Mesenchymal stem cell (in vitro differentiated cells and primary cell): ENCODE measurements at regions not wholly inside any gene's neighbourhood (a gene's known extent, or its start where the extent isn't known, plus 50 kb on each side); places are given as distances from the start of the nearest gene placed in this dataset.

ENCODE experiments used
- DNase-seq: peaks from one replicate; pipeline ENCODE4 v3.0.0-alpha.2; 2013
- H2AFZ ChIP-seq: one replicate; pipeline ENCODE4 v1.6.1; 2013; ENCODE audit warnings: low read depth, mild to moderate bottlenecking, control low read depth, inconsistent platforms, low read length, moderate library complexity
- H2AK5ac ChIP-seq: 2 replicates; pipeline ENCODE4 v1.6.1; 2013; ENCODE audit warnings: low read length, moderate library complexity, mild to moderate bottlenecking, inconsistent platforms; ENCODE audit not compliant: severe bottlenecking
- H2BK120ac ChIP-seq: one replicate; pipeline ENCODE4 v1.6.1; 2013; ENCODE audit warnings: low read depth, mild to moderate bottlenecking, inconsistent platforms, low read length, moderate library complexity
- H2BK12ac ChIP-seq, 2 experiments: one replicate each; pipeline ENCODE4 v1.6.1; 2013; ENCODE audit warnings: inconsistent platforms in 2 of 2, low read length in 2 of 2, mild to moderate bottlenecking in 2 of 2, moderate library complexity in 2 of 2, control low read depth in 1 of 2
- H2BK15ac ChIP-seq: one replicate; pipeline ENCODE4 v1.6.1; 2013; ENCODE audit warnings: mild to moderate bottlenecking, low read depth, inconsistent platforms; ENCODE audit not compliant: poor library complexity, severe bottlenecking
- H2BK5ac ChIP-seq: 2 replicates; pipeline ENCODE4 v1.6.1; 2013; ENCODE audit warnings: low read depth, mild to moderate bottlenecking, low read length, control low read depth, inconsistent platforms; ENCODE audit not compliant: poor library complexity, severe bottlenecking
- H3K14ac ChIP-seq, 2 experiments: one replicate each; pipeline ENCODE4 v1.6.1; 2013; ENCODE audit warnings: inconsistent platforms in 2 of 2, low read length in 2 of 2, control low read depth in 1 of 2, mild to moderate bottlenecking in 1 of 2, moderate library complexity in 1 of 2
- H3K18ac ChIP-seq, 2 experiments: one replicate each; pipeline ENCODE4 v1.6.1; 2013; ENCODE audit warnings: inconsistent platforms in 2 of 2, low read length in 2 of 2, control low read depth in 1 of 2, low read depth in 1 of 2, mild to moderate bottlenecking in 1 of 2
- H3K23ac ChIP-seq, 2 experiments: one replicate each; pipeline ENCODE4 v1.6.1; 2013; ENCODE audit warnings: inconsistent platforms in 2 of 2, low read length in 2 of 2, mild to moderate bottlenecking in 2 of 2, moderate library complexity in 2 of 2, control low read depth in 1 of 2
- H3K27ac ChIP-seq: 2 replicates; pipeline ENCODE4 v1.5.1; 2013; ENCODE audit warnings: mild to moderate bottlenecking, moderate library complexity, low read length, control low read depth, inconsistent platforms; ENCODE audit not compliant: poor library complexity, severe bottlenecking
- H3K27me3 ChIP-seq, 2 experiments: 2 replicates each; pipeline versions ENCODE4 v1.6.1 to v1.7.0; 2013; ENCODE audit warnings: low read length in 2 of 2, mild to moderate bottlenecking in 2 of 2, moderate library complexity in 2 of 2, control low read depth in 1 of 2, inconsistent platforms in 1 of 2; ENCODE audit not compliant: control insufficient read depth in 1 of 2, insufficient read depth in 1 of 2
- H3K36me3 ChIP-seq, 2 experiments: 2 replicates each; pipeline versions ENCODE4 v1.6.1 to v1.7.0; 2013; ENCODE audit warnings: low read length in 2 of 2, control low read depth in 1 of 2, inconsistent platforms in 1 of 2, low read depth in 1 of 2, mild to moderate bottlenecking in 1 of 2; ENCODE audit not compliant: insufficient read depth in 2 of 2, control insufficient read depth in 1 of 2
- H3K4ac ChIP-seq, 2 experiments: one replicate each; pipeline ENCODE4 v1.6.1; 2013; ENCODE audit warnings: inconsistent platforms in 2 of 2, low read length in 2 of 2, mild to moderate bottlenecking in 2 of 2, moderate library complexity in 2 of 2, control low read depth in 1 of 2, low read depth in 1 of 2
- H3K4me1 ChIP-seq: 2 replicates; pipeline ENCODE4 v1.6.1; 2013; ENCODE audit warnings: low read depth, low read length, control low read depth; ENCODE audit not compliant: control insufficient read depth, insufficient read depth
- H3K4me2 ChIP-seq: 2 replicates; pipeline ENCODE4 v1.6.1; 2013; ENCODE audit warnings: low read length, mild to moderate bottlenecking, inconsistent platforms; ENCODE audit not compliant: poor library complexity, severe bottlenecking
- H3K4me3 ChIP-seq, 2 experiments: 2 replicates each; pipeline versions ENCODE4 v1.5.1 to v1.7.0; 2013; ENCODE audit warnings: low read length in 2 of 2, mild to moderate bottlenecking in 2 of 2, control low read depth in 1 of 2, low read depth in 1 of 2; ENCODE audit not compliant: insufficient read depth in 1 of 2
- H3K79me1 ChIP-seq: replicated peaks from 2 replicates; pipeline ENCODE4 v1.6.1; 2013; ENCODE audit warnings: mild to moderate bottlenecking, control low read depth, low read length, inconsistent platforms; ENCODE audit not compliant: poor library complexity, severe bottlenecking
- H3K9ac ChIP-seq: 2 replicates; pipeline ENCODE4 v1.7.0; 2013; ENCODE audit warnings: mild to moderate bottlenecking, low read length, moderate library complexity
- H3K9me3 ChIP-seq: 2 replicates; pipeline ENCODE4 v1.7.0; 2013; ENCODE audit warnings: mild to moderate bottlenecking, low read length; ENCODE audit not compliant: control insufficient read depth
- H4K8ac ChIP-seq: one replicate; pipeline ENCODE4 v1.6.1; 2013; ENCODE audit warnings: inconsistent platforms, mild to moderate bottlenecking, low read length, moderate library complexity
- H4K91ac ChIP-seq: one replicate; pipeline ENCODE4 v1.6.1; 2013; ENCODE audit warnings: mild to moderate bottlenecking, low read length, inconsistent platforms
- WGBS: methylation state at CpG from one replicate; pipeline ENCODE4 v1.1.7; 2013; ENCODE audit warnings: mixed read lengths; 5-methylcytosine and 5-hydroxymethylcytosine counted together

DNA sequence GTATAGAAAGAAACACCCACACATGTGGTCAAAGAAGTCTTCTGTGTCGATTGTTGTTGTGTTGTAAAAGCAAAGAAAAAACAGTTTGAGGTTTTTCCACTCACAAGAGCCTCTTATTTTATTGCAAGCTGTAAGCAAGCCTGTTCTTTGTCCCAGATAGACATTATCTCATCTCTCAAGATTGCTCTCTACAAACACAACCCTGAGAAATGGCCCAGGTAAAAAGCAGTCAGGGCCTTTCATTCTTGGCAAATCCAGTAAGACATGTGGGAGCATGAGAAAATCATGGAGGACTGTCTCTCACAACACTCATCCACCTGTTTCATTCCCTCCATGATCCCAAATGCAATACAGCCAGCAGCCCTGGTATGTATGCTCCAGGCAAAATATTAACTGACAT is 286.6 kb upstream of the POU5F2 start:
- peaks cover 4% of the 10 kb centered on the region for H3K9me3 ChIP-seq
- H3K27me3 ChIP-seq = no peaks in the 10 kb centered on the region
- 40% methylated on average over 1 of the region's 1 CpG for WGBS
- peaks cover 1% of the 10 kb centered on the region for H3K4me1 ChIP-seq
- no peak overlapping the region for H3K27ac ChIP-seq
- H2AK5ac ChIP-seq = no peak overlapping the region
- no peak overlapping the region for H3K4me3 ChIP-seq
- no peak overlapping the region for H2AFZ ChIP-seq
- H4K91ac ChIP-seq = no peak overlapping the region
- no peak overlapping the region for H2BK12ac ChIP-seq
- no peak overlapping the region for H3K23ac ChIP-seq
- no peak overlapping the region for H3K4me2 ChIP-seq
- no peak overlapping the region for H4K8ac ChIP-seq
- H3K9ac ChIP-seq = no peak overlapping the region
- H3K14ac ChIP-seq = no peak overlapping the region
- H2BK15ac ChIP-seq = no peak overlapping the region
- peaks cover 4% of the 10 kb centered on the region for H3K79me1 ChIP-seq
- no peak overlapping the region for H2BK5ac ChIP-seq
- H3K18ac ChIP-seq = no peak overlapping the region
- DNase-seq = no peak
- no peak overlapping the region for H2BK120ac ChIP-seq
- peaks cover 5 to 7% of the 10 kb centered on the region in 2 experiments for H3K36me3 ChIP-seq
- no peak overlapping the region for H3K4ac ChIP-seq

DNA sequence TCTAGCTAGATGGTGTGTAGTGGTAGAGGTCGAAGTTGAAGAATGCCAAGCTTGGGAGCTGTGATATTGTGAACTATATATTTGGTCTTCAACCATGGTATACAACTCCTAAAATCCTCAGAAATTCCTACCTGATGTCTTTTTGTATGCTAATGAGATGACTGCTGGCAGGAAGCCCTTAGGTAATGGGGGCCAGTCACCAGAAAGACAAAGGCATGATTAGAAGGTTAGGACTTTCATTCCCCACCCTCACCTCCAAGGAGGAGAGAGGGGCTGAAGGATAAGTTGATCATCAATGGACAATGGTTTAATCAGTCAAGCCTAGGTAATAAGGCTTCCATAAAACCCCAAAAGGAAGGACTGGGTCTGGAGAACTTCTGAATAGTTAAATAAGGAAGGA is 285.7 kb upstream of the POU5F2 start:
- no peak overlapping the region for H2BK12ac ChIP-seq
- H2BK15ac ChIP-seq = no peak overlapping the region
- H3K9ac ChIP-seq = no peak overlapping the region
- WGBS = no CpG with 5 or more reads among the region's 1 CpG
- H3K23ac ChIP-seq = no peak overlapping the region
- no peak overlapping the region for H2BK5ac ChIP-seq
- no peak overlapping the region for H3K14ac ChIP-seq
- DNase-seq = no peak
- no peak overlapping the region for H2AK5ac ChIP-seq
- peaks cover 5 to 7% of the 10 kb centered on the region in 2 experiments for H3K36me3 ChIP-seq
- peaks cover 4% of the 10 kb centered on the region for H3K79me1 ChIP-seq
- peaks cover 1% of the 10 kb centered on the region for H3K4me1 ChIP-seq
- H2BK120ac ChIP-seq = no peak overlapping the region
- H3K18ac ChIP-seq = no peak overlapping the region
- no peak overlapping the region for H3K4me3 ChIP-seq
- no peaks in the 10 kb centered on the region for H3K9me3 ChIP-seq
- no peak overlapping the region for H3K27ac ChIP-seq
- no peak overlapping the region for H2AFZ ChIP-seq
- no peak overlapping the region for H4K91ac ChIP-seq
- no peak overlapping the region for H3K4me2 ChIP-seq
- H3K27me3 ChIP-seq = no peaks in the 10 kb centered on the region
- H3K4ac ChIP-seq = no peak overlapping the region
- no peak overlapping the region for H4K8ac ChIP-seq

- no peak overlapping the region for H3K18ac ChIP-seq
- WGBS = 88% methylated on average over 10 of the region's 10 CpGs
Observed at GRCh38 chr5:94025788-94026473, 284.5 kb upstream of the POU5F2 start.

DNA sequence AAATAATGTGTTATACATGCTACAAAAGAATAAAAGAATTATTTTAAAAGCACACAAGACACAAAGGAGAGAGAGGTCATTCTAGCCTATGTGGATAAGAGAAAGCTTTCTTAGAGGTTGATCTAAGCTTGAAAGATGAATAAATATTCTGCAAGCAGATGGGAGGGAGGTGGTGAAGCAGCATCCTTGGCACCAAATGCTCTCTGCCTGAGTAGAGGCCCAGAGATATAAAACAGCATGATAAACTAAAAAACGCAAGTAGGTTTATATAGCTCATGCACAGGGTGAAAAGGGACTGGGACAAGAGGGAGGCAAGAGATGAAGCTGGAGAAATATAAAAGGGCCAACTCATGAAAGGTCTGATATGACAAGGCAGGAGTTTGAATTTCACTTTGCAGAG is 283.2 kb upstream of the POU5F2 start:
- Histone ChIP-seq H3K4me2 (no peak overlapping the region), H3K23ac (no peak overlapping the region), H3K14ac (no peak overlapping the region), H2BK12ac (no peak overlapping the region), H3K4ac (no peak overlapping the region), H3K27ac (no peak overlapping the region), H3K9ac (no peak overlapping the region), H4K91ac (no peak overlapping the region), H3K9me3 (no peaks in the 10 kb centered on the region), H2AK5ac (no peak overlapping the region), H3K4me3 (no peak overlapping the region), H3K4me1 (peaks cover 5% of the 10 kb centered on the region), H2BK120ac (no peak overlapping the region), H3K79me1 (peaks cover 3% of the 10 kb centered on the region), H2BK5ac (no peak overlapping the region), H3K36me3 (peaks cover 2 to 5% of the 10 kb centered on the region in 2 experiments), H2AFZ (no peak overlapping the region), H3K18ac (no peak overlapping the region), H3K27me3 (no peaks in the 10 kb centered on the region), H2BK15ac (no peak overlapping the region), H4K8ac (no peak overlapping the region)
- no peak for DNase-seq
- 100% methylated on average over 1 of the region's 1 CpG for WGBS

More at GRCh38 chr5:94025788-94026473, 284.5 kb upstream of the POU5F2 start:
- Histone ChIP-seq H2BK5ac (no peak overlapping the region), H3K4me3 (no peak overlapping the region), H3K14ac (no peak overlapping the region), H2AK5ac (no peak overlapping the region), H4K8ac (no peak overlapping the region), H3K27ac (no peak overlapping the region), H3K23ac (no peak overlapping the region), H2AFZ (no peak overlapping the region), H3K4ac (no peak overlapping the region), H3K9ac (no peak overlapping the region), H3K27me3 (no peaks in the 10 kb centered on the region), H4K91ac (no peak overlapping the region), H3K4me2 (no peak overlapping the region), H2BK12ac (no peak overlapping the region), H2BK15ac (no peak overlapping the region), H3K79me1 (peaks cover 3% of the 10 kb centered on the region), H3K4me1 (peaks cover 5% of the 10 kb centered on the region), H2BK120ac (no peak overlapping the region), H3K36me3 (peaks cover 5 to 9% of the 10 kb centered on the region in 2 experiments), H3K9me3 (no peaks in the 10 kb centered on the region)
- no peak for DNase-seq
